ENCODE measurements at regions not wholly inside any gene's neighbourhood (a gene's known extent, or its start where the extent isn't known, plus 50 kb on each side); places are given as distances from the start of the nearest gene placed in this dataset.

GRCh38 chr12:97754306-97754705, 291.7 kb downstream of the RMST start:
- no peaks in the 10 kb centered on the region for H4K20me1 ChIP-seq (ENCODE audit: insufficient read depth, low read length)
- H3K79me2 ChIP-seq (ENCODE audit: low read length), result no peaks in the 10 kb centered on the region
- H2AFZ ChIP-seq (ENCODE audit: low read depth, low read length), result no peak overlapping the region
- peak overlapping the region; percentile 31; the same call in 1 of the 2 replicates for H3K4me3 ChIP-seq (ENCODE audit: low read length)
- H3K4me1 ChIP-seq (ENCODE audit: low read length), result peaks cover 12% of the 10 kb centered on the region
- TF ChIP-seq CTCF (IDR thresholded peaks at IDR 0.05; ENCODE audit: low read depth, low read length) (no peak), EZH2phosphoT487 (IDR thresholded peaks at IDR 0.05; ENCODE audit: low read depth) (no peak)
- no peaks in the 10 kb centered on the region for H3K36me3 ChIP-seq (replicated peaks; ENCODE audit: low read depth, low read length)
- H3K4me2 ChIP-seq (ENCODE audit: low read length), result peak overlapping the region; percentile 50
- H3K27me3 ChIP-seq (ENCODE audit: low read depth, low read length), result peaks cover 3% of the 10 kb centered on the region; the same call in 1 of the 2 replicates
- H3K27ac ChIP-seq (ENCODE audit: low read length), result no peak overlapping the region
- no peak overlapping the region for H3K9ac ChIP-seq (ENCODE audit: low read length)
- no peaks in the 10 kb centered on the region for H3K9me3 ChIP-seq (ENCODE audit: insufficient read depth, low read length)

GRCh38 chr12:97756066-97756666, 293.6 kb downstream of the RMST start:
- no peak overlapping the region for H3K9ac ChIP-seq (ENCODE audit: low read length)
- no peaks in the 10 kb centered on the region for H4K20me1 ChIP-seq (ENCODE audit: insufficient read depth, low read length)
- no peak overlapping the region for H3K4me2 ChIP-seq (ENCODE audit: low read length)
- no peaks in the 10 kb centered on the region for H3K36me3 ChIP-seq (replicated peaks; ENCODE audit: low read depth, low read length)
- H3K4me1 ChIP-seq (ENCODE audit: low read length), result peaks cover 12% of the 10 kb centered on the region
- H3K79me2 ChIP-seq (ENCODE audit: low read length), result no peaks in the 10 kb centered on the region
- H3K27me3 ChIP-seq (ENCODE audit: low read depth, low read length), result peaks cover 3% of the 10 kb centered on the region; the same call in 1 of the 2 replicates
- no peak overlapping the region for H3K4me3 ChIP-seq (ENCODE audit: low read length)
- no peak overlapping the region for H3K27ac ChIP-seq (ENCODE audit: low read length)
- no peak overlapping the region for H2AFZ ChIP-seq (ENCODE audit: low read depth, low read length)
- TF ChIP-seq CTCF (IDR thresholded peaks at IDR 0.05; ENCODE audit: low read depth, low read length), result no peak
- no peak for TF ChIP-seq EZH2phosphoT487 (IDR thresholded peaks at IDR 0.05; ENCODE audit: low read depth)
- no peaks in the 10 kb centered on the region for H3K9me3 ChIP-seq (ENCODE audit: insufficient read depth, low read length)

DNA sequence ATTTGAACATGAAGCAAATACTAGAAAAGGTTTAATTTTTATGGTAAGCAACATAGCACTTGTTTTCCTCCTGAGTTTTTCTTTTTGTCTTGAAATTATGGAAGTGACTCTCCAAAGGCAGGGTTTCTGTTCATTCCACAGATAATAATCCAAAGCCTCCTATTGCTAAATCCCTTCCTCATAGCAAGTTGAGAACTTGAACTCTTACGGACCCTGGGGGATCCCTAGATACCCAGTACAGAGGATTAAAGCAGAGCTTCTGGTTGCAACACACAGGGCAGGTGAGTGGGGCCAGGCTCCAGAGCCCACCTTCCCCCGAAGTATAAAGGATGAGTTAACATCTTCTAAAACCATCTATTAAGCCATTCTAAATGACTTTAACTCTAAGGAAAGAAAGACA, 294.1 kb downstream of the RMST start:
- H3K4me2 ChIP-seq (ENCODE audit: low read length), result no peak overlapping the region
- H3K27me3 ChIP-seq (ENCODE audit: low read depth, low read length), result peaks cover 3% of the 10 kb centered on the region; the same call in 1 of the 2 replicates
- no peak overlapping the region for H2AFZ ChIP-seq (ENCODE audit: low read depth, low read length)
- H4K20me1 ChIP-seq (ENCODE audit: insufficient read depth, low read length), result no peaks in the 10 kb centered on the region
- no peaks in the 10 kb centered on the region for H3K36me3 ChIP-seq (replicated peaks; ENCODE audit: low read depth, low read length)
- H3K4me3 ChIP-seq (ENCODE audit: low read length), result no peak overlapping the region
- no peak overlapping the region for H3K9ac ChIP-seq (ENCODE audit: low read length)
- H3K27ac ChIP-seq (ENCODE audit: low read length), result no peak overlapping the region
- peaks cover 12% of the 10 kb centered on the region for H3K4me1 ChIP-seq (ENCODE audit: low read length)
- H3K9me3 ChIP-seq (ENCODE audit: insufficient read depth, low read length), result no peaks in the 10 kb centered on the region
- H3K79me2 ChIP-seq (ENCODE audit: low read length), result no peaks in the 10 kb centered on the region
- TF ChIP-seq CTCF (IDR thresholded peaks at IDR 0.05; ENCODE audit: low read depth, low read length), result no peak
- TF ChIP-seq EZH2phosphoT487 (IDR thresholded peaks at IDR 0.05; ENCODE audit: low read depth), result no peak

GRCh38 chr12:97757481-97758193, 295.0 kb downstream of the RMST start:
- Histone ChIP-seq H2AFZ (ENCODE audit: low read depth, low read length) (no peak overlapping the region), H4K20me1 (ENCODE audit: insufficient read depth, low read length) (no peaks in the 10 kb centered on the region), H3K4me3 (ENCODE audit: low read length) (no peak overlapping the region), H3K79me2 (ENCODE audit: low read length) (no peaks in the 10 kb centered on the region), H3K27me3 (ENCODE audit: low read depth, low read length) (peaks cover 3% of the 10 kb centered on the region; the same call in 1 of the 2 replicates), H3K4me2 (ENCODE audit: low read length) (no peak overlapping the region), H3K9me3 (ENCODE audit: insufficient read depth, low read length) (no peaks in the 10 kb centered on the region), H3K9ac (ENCODE audit: low read length) (no peak overlapping the region), H3K27ac (ENCODE audit: low read length) (no peak overlapping the region), H3K36me3 (replicated peaks; ENCODE audit: low read depth, low read length) (no peaks in the 10 kb centered on the region), H3K4me1 (ENCODE audit: low read length) (peaks cover 12% of the 10 kb centered on the region)
- TF ChIP-seq CTCF (IDR thresholded peaks at IDR 0.05; ENCODE audit: low read depth, low read length) (no peak), EZH2phosphoT487 (IDR thresholded peaks at IDR 0.05; ENCODE audit: low read depth) (no peak)

All from OCI-LY3 (cell line).